H1 (cell line): ENCODE measurements at regions not wholly inside any gene's neighbourhood (a gene's known extent, or its start where the extent isn't known, plus 50 kb on each side); places are given as distances from the start of the nearest gene placed in this dataset.

Source experiments
- CTCF ChIA-PET: fragments of 300-600 bp; sonication (Branson Sonifier 250); formaldehyde crosslinking; loops from one replicate; lab custom pipeline; 2021; ENCODE audit not compliant: partially characterized antibody; lab: Charles Lee
- POLR2A ChIA-PET: fragments of 300-600 bp; sonication (Branson Sonifier 250); formaldehyde crosslinking; loops from one replicate; lab custom pipeline; 2021; ENCODE audit warnings: inconsistent platforms; ENCODE audit not compliant: partially characterized antibody; lab: Charles Lee
- DNase-seq, 2 experiments: peaks; one replicate each; pipeline versions ENCODE4 v3.0.0 to v3.0.0-alpha.2; 2010 to 2022; ENCODE audit warnings: low spot score in 2 of 2, low read depth in 1 of 2, mixed read lengths in 1 of 2
- FAIRE-seq: peaks from 2 replicates; lab custom pipeline; 2011; peaks lifted over from hg19 to GRCh38; lab: Jason Lieb, UNC
- H2AFZ ChIP-seq: 2 replicates; pipeline ENCODE4 v1.8.1; 2012; ENCODE audit warnings: low read length, inconsistent platforms
- H2AK5ac ChIP-seq: 2 replicates; pipeline ENCODE4 v1.6.1; 2013; ENCODE audit warnings: low read depth, low read length
- H2BK120ac ChIP-seq: replicated peaks from 2 replicates; pipeline ENCODE3; 2013; ENCODE audit warnings: low read depth, low read length, inconsistent platforms
- H2BK12ac ChIP-seq: 2 replicates; pipeline ENCODE4 v1.6.1; 2013; ENCODE audit warnings: low read depth, low read length
- H2BK15ac ChIP-seq: 2 replicates; pipeline ENCODE4 v1.6.1; 2013; ENCODE audit warnings: low read length
- H2BK20ac ChIP-seq: 2 replicates; pipeline ENCODE4 v1.6.1; 2013; ENCODE audit warnings: low read length
- H2BK5ac ChIP-seq: 2 replicates; pipeline ENCODE4 v1.6.1; 2013; ENCODE audit warnings: low read depth, low read length
- H3K14ac ChIP-seq: 2 replicates; pipeline ENCODE4 v1.6.1; 2013; ENCODE audit warnings: inconsistent platforms; ENCODE audit not compliant: insufficient read length
- H3K18ac ChIP-seq: 2 replicates; pipeline ENCODE4 v1.6.1; 2013; ENCODE audit warnings: low read length; ENCODE audit errors: extremely low read depth
- H3K23ac ChIP-seq: 2 replicates; pipeline ENCODE4 v1.6.1; 2013; ENCODE audit warnings: inconsistent platforms; ENCODE audit not compliant: insufficient read length
- H3K23me2 ChIP-seq: 2 replicates; pipeline ENCODE4 v1.6.1; 2013; ENCODE audit warnings: low read depth, low read length
- H3K27ac ChIP-seq: 2 replicates; pipeline ENCODE4 v1.6.1; 2011; ENCODE audit warnings: low read depth, low read length, inconsistent platforms
- H3K27me3 ChIP-seq, 4 experiments: replicated peaks in 1 of 4; 1 replicate in 1 of 4; 2 replicates in 3 of 4; pipeline versions ENCODE4 v1.6.1 to v1.8.1; 2011 to 2013; ENCODE audit warnings: low read length in 3 of 4, mild to moderate bottlenecking in 3 of 4, inconsistent platforms in 2 of 4, mixed read lengths in 2 of 4, moderate library complexity in 1 of 4; ENCODE audit not compliant: control insufficient read depth in 3 of 4, insufficient read depth in 3 of 4; ENCODE audit errors: extremely low read depth in 1 of 4
- H3K36me3 ChIP-seq, 4 experiments: 2 replicates each; pipeline versions ENCODE4 v1.6.1 to v1.8.1; 2011 to 2013; ENCODE audit warnings: mild to moderate bottlenecking in 4 of 4, low read length in 3 of 4, moderate library complexity in 2 of 4, control low read depth in 1 of 4, inconsistent platforms in 1 of 4; ENCODE audit not compliant: insufficient read depth in 4 of 4, control insufficient read depth in 2 of 4
- H3K4ac ChIP-seq: replicated peaks from 2 replicates; pipeline ENCODE3; 2013; ENCODE audit warnings: low read length, low read depth, mixed read lengths, inconsistent platforms; ENCODE audit not compliant: insufficient read length
- H3K4me1 ChIP-seq, 4 experiments: replicated peaks in 1 of 4; 1 replicate in 1 of 4; 2 replicates in 3 of 4; pipeline versions ENCODE4 v1.6.1 to v1.8.1; 2011 to 2013; ENCODE audit warnings: low read length in 3 of 4, inconsistent platforms in 2 of 4, mixed read lengths in 1 of 4; ENCODE audit not compliant: insufficient read depth in 4 of 4, control insufficient read depth in 3 of 4
- H3K4me2 ChIP-seq, 2 experiments: 2 replicates each; pipeline versions ENCODE4 v1.6.1 to v1.8.1; 2011 to 2013; ENCODE audit warnings: low read depth in 2 of 2, low read length in 2 of 2, control low read depth in 1 of 2, inconsistent platforms in 1 of 2, mild to moderate bottlenecking in 1 of 2; ENCODE audit not compliant: insufficient read depth in 1 of 2
- H3K4me3 ChIP-seq, 4 experiments: fragments of 200-600, 300-600 bp in 1 of 4; sonication (generic), shearing (Covaris generic), sonication (Bioruptor Twin) in 1 of 4; 2 replicates each; pipeline versions ENCODE4 v1.5.1 to v1.8.1; 2011 to 2016; ENCODE audit warnings: low read length in 4 of 4, low read depth in 3 of 4, control low read depth in 2 of 4, inconsistent platforms in 2 of 4, mild to moderate bottlenecking in 2 of 4, mixed read lengths in 1 of 4, moderate library complexity in 1 of 4; ENCODE audit not compliant: insufficient read depth in 2 of 4; ENCODE audit errors: extremely low read depth in 1 of 4
- H3K56ac ChIP-seq: replicated peaks from 2 replicates; pipeline ENCODE3; 2013; ENCODE audit warnings: low read depth, mild to moderate bottlenecking, mixed read lengths, low read length, inconsistent platforms; ENCODE audit not compliant: insufficient read length
- H3K79me1 ChIP-seq: 2 replicates; pipeline ENCODE4 v1.6.1; 2013; ENCODE audit warnings: low read depth, low read length, control low read depth
- H3K79me2 ChIP-seq, 2 experiments: 2 replicates each; pipeline versions ENCODE4 v1.6.1 to v1.8.1; 2012 to 2013; ENCODE audit warnings: low read length in 2 of 2, mild to moderate bottlenecking in 2 of 2, inconsistent platforms in 1 of 2; ENCODE audit not compliant: insufficient read depth in 2 of 2, control insufficient read depth in 1 of 2
- H3K9ac ChIP-seq, 4 experiments: replicated peaks in 1 of 4; 1 replicate in 1 of 4; 2 replicates in 3 of 4; pipeline versions ENCODE4 v1.6.1 to v1.8.1; 2011 to 2013; ENCODE audit warnings: low read depth in 3 of 4, low read length in 3 of 4, control low read depth in 2 of 4, mild to moderate bottlenecking in 2 of 4, moderate library complexity in 2 of 4, inconsistent platforms in 1 of 4; ENCODE audit errors: extremely low read depth in 1 of 4
- H3K9me3 ChIP-seq, 2 experiments: 2 replicates each; pipeline versions ENCODE4 v1.6.1 to v1.8.1; 2012 to 2013; ENCODE audit warnings: mild to moderate bottlenecking in 2 of 2, moderate library complexity in 2 of 2, control low read depth in 1 of 2, inconsistent platforms in 1 of 2, low read depth in 1 of 2, low read length in 1 of 2, mixed read lengths in 1 of 2; ENCODE audit not compliant: insufficient read depth in 2 of 2
- H4K20me1 ChIP-seq, 2 experiments: replicated peaks in 1 of 2; 2 replicates each; pipeline versions ENCODE3 to v1.8.1; 2011 to 2013; ENCODE audit warnings: inconsistent platforms in 2 of 2, low read length in 2 of 2, mild to moderate bottlenecking in 1 of 2; ENCODE audit not compliant: insufficient read depth in 2 of 2, control insufficient read depth in 1 of 2
- H4K5ac ChIP-seq: 2 replicates; pipeline ENCODE4 v1.6.1; 2013; ENCODE audit warnings: low read length, low read depth, mixed read lengths, inconsistent platforms; ENCODE audit not compliant: insufficient read length
- H4K8ac ChIP-seq: 2 replicates; pipeline ENCODE4 v1.8.0; 2013; ENCODE audit warnings: mild to moderate bottlenecking, moderate library complexity, low read length, inconsistent platforms; ENCODE audit not compliant: insufficient read depth; ENCODE audit errors: extremely low read depth
- H4K91ac ChIP-seq: replicated peaks from 2 replicates; pipeline ENCODE3; 2013; ENCODE audit warnings: low read length, mixed read lengths, inconsistent platforms; ENCODE audit not compliant: insufficient read length
- ASH2L ChIP-seq: fragments of 200-600, 300-600 bp; sonication (generic); IDR thresholded peaks from one replicate; pipeline ENCODE4 v1.7.1; 2017; ENCODE audit warnings: low read length
- BRCA1 ChIP-seq: IDR thresholded peaks from 2 replicates; pipeline ENCODE4 v1.6.1; 2012; ENCODE audit warnings: low read depth, low read length, improper control_type of control experiment
- CBX5 ChIP-seq: fragments of 300-800, 300-1000 bp; sonication (generic); IDR thresholded peaks from 2 replicates; pipeline ENCODE4 v1.7.1; 2016; ENCODE audit warnings: antibody characterized with exemption, low read length, low read depth
- CTCF ChIP-seq, 3 experiments: IDR thresholded peaks; 1 replicate in 2 of 3; 2 replicates in 1 of 3; pipeline versions ENCODE4 v1.5.1 to v1.6.1; 2011; ENCODE audit warnings: low read length in 3 of 3, mild to moderate bottlenecking in 3 of 3, inconsistent platforms in 2 of 3, low read depth in 1 of 3, moderate library complexity in 1 of 3; ENCODE audit not compliant: insufficient read depth in 1 of 3; ENCODE audit errors: control extremely low read depth in 1 of 3
- JUN ChIP-seq: IDR thresholded peaks from 2 replicates; pipeline ENCODE4 v1.6.1; 2011; ENCODE audit warnings: low read depth, mild to moderate bottlenecking, improper control_type of control experiment, low read length
- KDM1A ChIP-seq: fragments of 200-600, 300-600 bp; sonication (generic); IDR thresholded peaks from 2 replicates; pipeline ENCODE4 v1.7.1; 2016; ENCODE audit warnings: mild to moderate bottlenecking, low read length, borderline replicate concordance
- RNF2 ChIP-seq: fragments of 200-900, 300-1000 bp; sonication (generic); IDR thresholded peaks from 2 replicates; pipeline ENCODE4 v1.7.1; 2016; ENCODE audit warnings: borderline replicate concordance, low read depth, mild to moderate bottlenecking, antibody characterized with exemption, low read length; ENCODE audit not compliant: poor library complexity, severe bottlenecking; ENCODE audit errors: missing control alignments
- SIN3A ChIP-seq, 2 experiments: IDR thresholded peaks in 1 of 2; conservative IDR thresholded peaks in 1 of 2; 2 replicates each; pipeline ENCODE4 v1.6.1; 2011 to 2012; ENCODE audit warnings: low read length in 2 of 2, improper control_type of control experiment in 1 of 2, low read depth in 1 of 2, mild to moderate bottlenecking in 1 of 2
- SP2 ChIP-seq: IDR thresholded peaks from 2 replicates; pipeline ENCODE4 v1.6.1; 2012; ENCODE audit warnings: mild to moderate bottlenecking, low read length, inconsistent platforms
- WGBS, 2 experiments: shearing (Covaris generic) in 1 of 2; methylation state at CpG; one replicate each; pipeline versions ENCODE4 v1.1.6 to v1.1.7; 2013 to 2015; ENCODE audit warnings: low lambda C conversion rate in 2 of 2, mixed read lengths in 2 of 2, inconsistent platforms in 1 of 2, low coverage in 1 of 2, missing lambda C conversion rate in 1 of 2; ENCODE audit not compliant: insufficient replicate concordance in 2 of 2, insufficient coverage in 1 of 2, insufficient read length in 1 of 2; ENCODE audit errors: extremely low coverage in 1 of 2, missing lambda C conversion rate in 1 of 2; 5-methylcytosine and 5-hydroxymethylcytosine counted together
- TF ChIP-seq, protein P1 (sequence below): IDR thresholded peaks from 2 replicates; pipeline ENCODE4 v1.6.1; 2011; ENCODE audit warnings: low read depth, mild to moderate bottlenecking, low read length; ENCODE audit not compliant: insufficient read depth

DNA sequence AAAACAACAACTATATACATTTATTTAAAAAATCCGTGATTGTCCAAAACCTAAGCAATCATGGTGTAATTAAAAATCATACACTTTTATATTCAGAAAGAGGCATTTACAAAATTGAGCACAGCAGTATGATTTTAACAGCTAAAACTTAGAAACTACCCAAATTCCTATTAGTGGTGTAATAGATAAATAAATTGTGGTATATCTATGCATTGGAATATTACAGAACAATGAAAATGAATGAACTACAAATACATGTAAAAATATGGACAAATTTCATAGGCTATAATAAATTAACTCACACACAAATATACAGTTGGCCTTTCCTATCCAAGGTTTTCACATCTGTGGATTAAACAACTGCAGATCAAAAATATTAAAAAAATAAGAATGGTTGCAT is 700.5 kb upstream of the ARPP21 start:
- Histone ChIP-seq H3K4me1 (no peaks in the 10 kb centered on the region), H3K9me3 (no peaks in the 10 kb centered on the region), H3K27ac (no peak overlapping the region), H3K4ac (no peak overlapping the region), H3K23ac (no peak overlapping the region), H3K36me3 (no peaks in the 10 kb centered on the region), H3K79me2 (no peaks in the 10 kb centered on the region), H2BK120ac (no peak overlapping the region), H4K8ac (no peak overlapping the region), H4K20me1 (no peaks in the 10 kb centered on the region), H4K91ac (no peak overlapping the region), H3K56ac (no peak overlapping the region), H3K9ac (no peak overlapping the region), H3K4me2 (no peak overlapping the region), H3K14ac (no peak overlapping the region), H3K18ac (no peak overlapping the region), H2AK5ac (no peak overlapping the region), H3K4me3 (no peak overlapping the region), H3K79me1 (no peaks in the 10 kb centered on the region), H2BK20ac (no peak overlapping the region), H2BK15ac (no peak overlapping the region), H2BK5ac (no peak overlapping the region), H4K5ac (no peak overlapping the region), H3K27me3 (no peaks in the 10 kb centered on the region), H2AFZ (no peak overlapping the region), H2BK12ac (no peak overlapping the region), H3K23me2 (no peaks in the 10 kb centered on the region; the same call in 1 of the 2 replicates)
- no peak for DNase-seq
- POLR2A ChIA-PET: no interaction called here
- 82% methylated on average over 1 of the region's 1 CpG; no CpG with 5 or more reads in 1 of the 2 experiments for WGBS, 2 experiments
- no peak for FAIRE-seq
- CTCF ChIA-PET: no interaction called here
- no peak for TF ChIP-seq SIN3A (conservative IDR thresholded peaks at IDR 0.05 in 1 of 2, IDR thresholded peaks at IDR 0.05 in 1 of 2; ENCODE audit: low read depth in 1 of 2, low read length in 2 of 2)
- TF ChIP-seq KDM1A: no peak
- TF ChIP-seq JUN: no peak
- TF ChIP-seq CTCF (IDR thresholded peaks at IDR 0.05; ENCODE audit: control extremely low read depth in 1 of 3, insufficient read depth in 1 of 3, low read depth in 1 of 3, low read length in 3 of 3): no peak
- no peak for TF ChIP-seq BRCA1
- no peak for TF ChIP-seq RNF2
- no peak for TF ChIP-seq SP2
- no peak for TF ChIP-seq ASH2L
- TF ChIP-seq, protein P1, sequence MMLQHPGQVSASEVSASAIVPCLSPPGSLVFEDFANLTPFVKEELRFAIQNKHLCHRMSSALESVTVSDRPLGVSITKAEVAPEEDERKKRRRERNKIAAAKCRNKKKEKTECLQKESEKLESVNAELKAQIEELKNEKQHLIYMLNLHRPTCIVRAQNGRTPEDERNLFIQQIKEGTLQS: no peak
- TF ChIP-seq CBX5: no peak
